ENCODE measurements at regions not wholly inside any gene's neighbourhood (a gene's known extent, or its start where the extent isn't known, plus 50 kb on each side); places are given as distances from the start of the nearest gene placed in this dataset.

GRCh38 chr4:63020661-63021060 lies 1388.6 kb downstream of the TECRL start:
- intact Hi-C loops (cut with micrococcal nuclease) = no loop called here
- ATAC-seq (no peak), DNase-seq (no peak)

DNA sequence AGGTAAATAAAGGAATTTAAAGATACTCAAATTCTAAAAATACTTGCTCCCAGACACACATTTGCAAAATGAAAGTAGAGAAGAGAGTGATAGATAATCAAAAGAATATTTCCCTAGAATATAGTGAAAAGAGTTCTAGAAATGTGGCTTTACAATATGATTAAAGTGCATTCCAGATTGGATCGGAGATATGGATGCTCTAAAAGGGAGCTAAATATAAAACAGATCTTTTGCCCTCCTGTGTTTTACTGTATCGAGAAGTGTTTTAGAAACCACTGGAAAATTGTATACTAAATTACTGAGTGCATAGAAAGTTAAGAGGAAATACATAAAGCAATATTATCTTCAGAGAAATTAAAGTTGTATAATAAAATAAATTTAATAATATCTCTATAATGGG lies 1392.0 kb downstream of the TECRL start:
- ATAC-seq = no peak
- no peak for DNase-seq
- intact Hi-C loops (cut with micrococcal nuclease) = no loop called here

DNA sequence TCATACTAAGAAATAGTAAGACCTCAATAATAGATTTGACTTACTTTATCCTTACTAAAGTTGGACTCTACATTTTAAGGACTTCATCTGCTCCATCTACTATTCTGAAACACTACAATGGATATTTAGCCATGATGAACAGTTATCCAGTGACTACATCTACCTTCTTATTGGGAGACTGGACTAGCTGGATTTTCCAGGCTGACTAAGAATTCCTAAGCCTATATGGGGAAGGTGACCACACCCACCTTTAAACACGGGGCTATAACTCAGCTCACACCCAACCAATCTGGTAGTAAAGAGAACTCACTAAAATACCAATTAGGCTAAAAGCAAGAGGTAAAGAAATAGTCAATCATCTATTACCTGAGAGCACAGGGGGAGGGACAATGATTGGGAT lies 1438.4 kb downstream of the TECRL start:
- intact Hi-C loops (cut with micrococcal nuclease) = no loop called here
- DNase-seq = no peak
- ATAC-seq = no peak

DNA sequence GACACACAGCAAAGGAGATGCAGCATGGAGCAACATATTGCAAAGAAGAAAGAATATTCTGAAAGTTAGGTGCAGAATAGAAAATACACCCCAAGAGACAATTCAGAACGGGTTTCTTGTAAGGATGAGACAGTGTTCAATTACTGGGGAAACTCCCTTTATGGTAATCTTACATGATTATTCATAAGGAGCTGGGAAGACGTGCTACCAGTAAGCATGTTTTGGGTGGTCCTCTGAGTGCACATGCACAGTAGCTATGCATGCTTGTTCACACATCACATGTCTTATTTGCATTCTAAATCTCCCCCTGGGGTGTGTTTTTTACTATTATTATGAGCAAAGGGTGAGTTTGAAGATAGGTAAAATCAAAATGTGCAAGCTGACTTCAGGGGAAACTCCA lies 1448.8 kb downstream of the TECRL start:
- ATAC-seq (no peak), DNase-seq (no peak)
- intact Hi-C loops (cut with micrococcal nuclease) = no loop called here

DNA sequence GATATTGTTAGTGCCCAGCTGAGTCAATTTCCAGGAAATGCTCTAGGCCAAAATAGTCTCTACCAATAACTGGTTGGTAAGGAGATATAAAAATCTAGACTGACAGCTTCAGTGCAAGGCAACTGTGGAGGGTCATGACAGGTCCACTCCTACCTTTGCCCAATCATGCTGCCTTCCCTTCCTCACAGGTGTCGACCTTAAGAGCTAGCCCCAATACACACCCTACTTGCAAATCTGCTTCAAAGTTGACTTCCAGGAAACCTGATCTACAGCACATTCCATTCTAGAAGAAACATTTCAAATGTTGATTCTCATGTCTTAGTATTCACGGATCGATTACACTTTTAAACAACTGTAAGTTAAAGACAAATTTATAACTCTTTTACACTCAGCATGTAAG lies 1455.5 kb downstream of the TECRL start:
- intact Hi-C loops (cut with micrococcal nuclease) = no loop called here

DNA sequence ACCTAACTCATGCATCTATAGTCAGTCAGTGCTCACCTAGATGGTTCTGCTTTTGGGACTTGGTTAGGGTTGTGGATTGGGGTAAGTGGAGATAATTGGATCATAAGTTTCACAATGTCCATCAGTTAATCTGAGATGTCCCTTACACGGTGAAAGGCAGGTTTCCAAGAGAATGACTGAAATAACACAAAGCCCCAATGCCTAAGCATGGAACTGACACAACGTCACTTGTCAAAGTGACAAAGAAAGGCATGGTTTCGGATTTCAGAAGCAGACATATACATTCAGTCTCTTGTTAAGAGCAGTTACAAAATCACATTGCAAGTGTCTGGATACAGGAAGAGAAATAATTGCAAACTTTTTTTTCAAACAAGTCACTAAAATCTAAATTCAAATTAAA lies 1456.9 kb downstream of the TECRL start:
- no peak for DNase-seq

More for the DNA sequence above, 1455.5 kb downstream of the TECRL start:
- no peak for ATAC-seq
- no peak for DNase-seq

DNA sequence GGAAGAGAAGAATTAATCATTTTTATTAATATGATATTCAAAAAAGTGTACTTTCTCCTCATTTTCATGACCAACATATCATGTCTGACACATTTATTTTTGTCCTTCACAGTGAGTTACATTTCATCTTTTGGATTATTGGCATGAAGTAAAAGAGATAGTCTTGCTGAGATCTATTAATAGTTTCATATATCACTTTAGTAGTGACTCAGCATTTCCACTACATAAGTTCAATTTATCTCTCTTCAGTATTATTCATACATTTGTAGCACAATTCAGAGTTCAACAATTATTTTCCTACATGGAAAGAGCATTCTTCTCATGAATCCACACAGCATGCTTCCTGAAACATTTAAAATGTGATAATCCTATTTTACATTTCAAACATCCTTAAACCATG lies 1461.1 kb downstream of the TECRL start:
- DNase-seq = no peak
- peak; percentile 43 for ATAC-seq
- intact Hi-C loops (cut with micrococcal nuclease) = no loop called here

More for the DNA sequence above, 1456.9 kb downstream of the TECRL start:
- no peak for ATAC-seq
- intact Hi-C loops (cut with micrococcal nuclease) = no loop called here

GRCh38 chr4:62940229-62940628 lies 1469.0 kb downstream of the TECRL start:
- ATAC-seq (no peak), DNase-seq (no peak)
- intact Hi-C loops (cut with micrococcal nuclease) = no loop called here

DNA sequence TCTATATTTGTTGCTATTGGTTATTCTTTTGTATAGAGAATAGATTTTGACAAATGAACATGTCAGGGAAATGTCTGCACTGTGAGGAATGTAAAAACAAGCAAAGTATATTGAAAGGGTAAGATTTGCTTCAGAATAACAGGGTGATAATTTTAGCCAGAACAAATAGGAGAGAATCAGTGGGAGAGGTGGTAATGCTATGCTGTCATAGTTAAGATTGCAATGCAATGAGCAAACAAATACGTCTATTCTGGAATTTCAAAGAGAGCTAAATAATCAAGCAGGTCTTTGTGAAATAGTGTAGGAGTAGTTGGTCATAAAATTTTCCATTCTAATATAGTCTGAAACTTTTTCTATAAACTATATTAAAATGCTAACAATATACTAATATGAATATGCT lies 1478.4 kb downstream of the TECRL start:
- ATAC-seq (peak; percentile 57), DNase-seq (no peak)
- intact Hi-C loops (cut with micrococcal nuclease) = no loop called here

GRCh38 chr4:62928483-62928882 lies 1480.8 kb downstream of the TECRL start:
- DNase-seq = no peak
- no peak for ATAC-seq
- intact Hi-C loops (cut with micrococcal nuclease) = no loop called here

GRCh38 chr4:62927574-62927973 lies 1481.7 kb downstream of the TECRL start:
- intact Hi-C loops (cut with micrococcal nuclease) = no loop called here
- DNase-seq (no peak), ATAC-seq (peak; percentile 33)

DNA sequence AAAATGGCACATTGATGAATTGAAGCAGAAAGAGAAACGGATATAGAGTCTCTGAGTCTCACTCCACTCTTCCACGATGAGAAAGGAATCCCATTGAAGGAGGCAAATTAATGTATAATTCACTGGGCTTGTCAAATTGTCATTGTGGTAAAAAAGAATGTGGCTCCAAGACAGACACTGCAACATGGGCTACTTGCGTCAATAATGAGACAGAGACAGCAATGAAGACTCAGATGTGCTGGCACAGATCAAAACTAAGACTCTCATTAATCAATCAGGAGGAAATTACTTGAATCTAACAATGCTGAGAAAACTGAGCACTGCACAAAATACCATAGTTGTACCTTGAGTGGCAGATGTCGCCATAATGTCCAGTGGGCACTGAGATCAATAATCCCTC lies 1485.5 kb downstream of the TECRL start:
- intact Hi-C loops (cut with micrococcal nuclease) = no loop called here
- DNase-seq = no peak
- ATAC-seq = no peak

- peak; percentile 86 for ATAC-seq
- DNase-seq = no peak
- intact Hi-C loops (cut with micrococcal nuclease) = no loop called here
Observed at GRCh38 chr4:62917649-62918048, 1491.6 kb downstream of the TECRL start.

- ATAC-seq = no peak
- no peak for DNase-seq
- intact Hi-C loops (cut with micrococcal nuclease) = no loop called here
Observed at GRCh38 chr4:62914758-62915157, 1494.5 kb downstream of the TECRL start.

DNA sequence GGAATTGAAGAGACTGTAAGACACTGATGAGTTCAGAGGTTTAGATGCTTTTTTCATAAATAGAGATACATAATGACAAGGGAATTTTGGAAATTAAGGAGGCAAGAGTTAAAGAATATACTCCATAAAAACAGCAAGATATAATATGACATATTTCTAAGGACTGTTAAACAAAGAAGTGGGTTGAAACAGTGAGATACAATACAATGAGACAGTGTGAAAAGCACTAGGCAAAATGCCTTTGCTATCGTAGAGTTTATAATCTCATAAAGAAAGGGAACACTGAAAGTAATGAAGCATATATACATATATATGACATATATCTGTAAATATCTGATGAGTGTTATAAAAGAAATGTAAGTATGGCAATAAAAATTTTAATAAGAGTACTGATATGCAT lies 1496.2 kb downstream of the TECRL start:
- no peak for ATAC-seq
- DNase-seq = no peak
- intact Hi-C loops (cut with micrococcal nuclease) = no loop called here

DNA sequence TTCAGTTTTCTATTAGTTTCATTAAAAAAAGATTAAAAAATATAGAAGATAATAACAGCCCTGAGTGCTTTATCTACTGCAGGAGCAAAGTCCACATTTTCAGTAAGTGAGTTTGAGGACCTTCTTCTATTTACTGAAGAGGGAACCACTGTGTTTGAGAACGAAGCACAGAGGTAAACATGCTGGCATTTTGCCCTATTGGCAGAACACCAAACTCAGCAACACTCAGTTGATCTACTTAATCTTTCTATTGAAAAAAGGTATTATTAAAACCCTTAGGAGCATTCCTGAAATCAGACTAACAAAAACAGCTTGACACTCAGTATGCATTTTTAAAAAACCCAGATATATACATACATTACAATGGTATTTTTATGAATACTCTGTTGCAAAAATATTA lies 1496.7 kb downstream of the TECRL start:
- no peak for DNase-seq
- no peak for ATAC-seq
- intact Hi-C loops (cut with micrococcal nuclease) = no loop called here

DNA sequence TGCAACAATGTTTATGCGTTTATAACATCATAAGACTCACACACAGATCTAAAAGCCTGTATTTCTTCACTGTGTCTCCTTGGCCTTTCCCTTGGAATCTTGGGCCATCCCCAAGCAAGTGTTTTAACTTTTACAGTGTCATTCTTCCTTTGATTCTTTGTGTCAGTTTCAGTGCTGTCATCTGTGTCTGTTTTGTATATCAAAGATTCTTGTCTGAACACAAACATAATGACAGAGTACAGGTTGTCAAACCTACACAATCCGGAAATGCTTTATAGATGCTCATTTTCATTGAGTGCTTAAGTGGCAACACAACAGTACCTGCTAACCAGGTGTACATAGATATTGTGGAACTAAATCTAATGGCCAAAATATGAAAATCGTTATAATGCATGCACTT lies 1500.0 kb downstream of the TECRL start:
- no peak for DNase-seq
- intact Hi-C loops (cut with micrococcal nuclease) = no loop called here
- no peak for ATAC-seq

GRCh38 chr4:62901101-62901500 lies 1508.1 kb downstream of the TECRL start:
- no peak for DNase-seq
- ATAC-seq = no peak
- intact Hi-C loops (cut with micrococcal nuclease) = no loop called here

GRCh38 chr4:62899646-62900364 lies 1509.4 kb downstream of the TECRL start:
- ATAC-seq (no peak), DNase-seq (no peak)
- intact Hi-C loops (cut with micrococcal nuclease) = no loop called here

DNA sequence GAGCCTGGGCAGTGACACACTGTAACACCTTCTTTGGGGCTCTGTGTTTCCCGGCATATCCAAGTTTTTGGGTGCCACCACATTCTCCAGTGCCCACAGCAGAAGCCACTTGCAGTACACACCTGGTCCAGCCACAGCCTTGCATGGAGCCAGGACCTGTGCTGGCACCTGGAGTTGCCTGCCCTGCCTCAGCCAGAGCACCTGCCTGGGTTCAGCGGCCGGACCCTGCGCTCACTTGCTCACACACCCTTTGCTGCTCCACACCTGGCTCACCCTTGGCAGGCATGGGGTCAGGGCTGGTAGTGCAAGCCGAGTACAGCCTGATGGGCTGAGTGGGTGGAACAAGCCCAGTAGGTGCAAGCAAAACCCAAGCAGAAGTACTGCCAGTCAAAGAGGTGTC lies 1511.1 kb downstream of the TECRL start:
- DNase-seq = no peak
- no peak for ATAC-seq
- intact Hi-C loops (cut with micrococcal nuclease) = no loop called here

DNA sequence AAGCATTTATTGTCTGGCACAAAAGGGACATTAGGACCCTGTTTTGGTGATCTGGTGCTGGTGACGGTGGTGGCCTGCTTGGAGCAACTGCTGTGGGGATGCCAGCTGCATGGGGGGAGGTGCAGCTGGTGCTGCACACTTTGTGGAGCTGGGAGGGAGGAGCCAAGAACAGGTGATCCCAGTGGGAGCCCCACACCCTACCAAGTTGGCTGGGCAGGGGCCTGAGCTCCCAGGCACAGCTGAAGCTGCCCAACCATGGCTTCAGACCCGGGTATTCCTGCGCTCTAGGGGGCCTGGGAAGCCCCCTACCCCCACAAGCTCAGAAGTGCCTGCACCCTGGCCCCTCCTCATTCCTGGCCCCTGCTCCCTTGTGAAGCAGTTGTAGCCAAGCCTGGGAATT lies 1512.5 kb downstream of the TECRL start:
- intact Hi-C loops (cut with micrococcal nuclease) = no loop called here
- ATAC-seq (no peak), DNase-seq (no peak)

DNA sequence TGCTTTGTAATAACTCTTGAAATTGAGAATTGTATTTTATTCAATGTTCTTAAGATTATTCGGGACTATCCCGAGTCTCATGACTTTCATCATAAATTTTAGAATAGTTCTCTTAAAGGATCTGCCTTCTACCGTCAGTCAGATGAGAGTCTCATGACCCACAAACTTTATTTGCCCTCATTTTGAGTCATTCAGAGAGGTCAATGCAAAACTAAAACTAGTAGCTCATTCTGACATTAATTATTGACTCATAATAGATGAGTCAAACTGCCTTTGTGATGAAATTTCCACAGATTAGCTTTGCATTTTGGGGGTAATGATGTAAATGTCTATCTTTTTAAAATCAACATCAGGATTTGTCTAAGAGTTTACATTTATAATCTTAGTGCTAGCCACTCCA lies 1527.3 kb downstream of the TECRL start:
- ATAC-seq (no peak), DNase-seq (no peak)
- intact Hi-C loops (cut with micrococcal nuclease) = no loop called here

Measured in left ventricle myocardium superior (tissue), 1 donor.